Naive thymus-derived CD8-positive, alpha-beta T cell (primary cell): ENCODE measurements at regions not wholly inside any gene's neighbourhood (a gene's known extent, or its start where the extent isn't known, plus 50 kb on each side); places are given as distances from the start of the nearest gene placed in this dataset.

Experiments
- ATAC-seq, 2 donors: fragments of 150-1000 bp; cut with Tn5 transposase in 1 of 2; sonication (Bioruptor Pico), chemical (Tn5 transposase) in 1 of 2; 1 replicate in 1 of 2; 2 replicates in 1 of 2; pipeline ENCODE4 v1.10.0; 2021; ENCODE audit warnings: mild to moderate bottlenecking in 2 of 2, moderate library complexity in 2 of 2
- POLR2A ChIA-PET: fragments of 350-600 bp; sonication (Branson Sonifier 250); formaldehyde crosslinking; loops from one replicate; lab custom pipeline; 2021; ENCODE audit warnings: antibody characterized with exemption; lab: Charles Lee
- DNase-seq, 10 donors: peaks; one replicate each; pipeline versions ENCODE4 v3.0.0 to v3.0.0-alpha.2; 2020 to 2022
- H3K27ac Mint-ChIP-seq, 10 donors: one replicate each; pipeline ENCODE4 v1.8.0; 2020 to 2022; ENCODE audit warnings: mild to moderate bottlenecking in 10 of 10, mixed read lengths in 10 of 10, moderate library complexity in 4 of 10, inconsistent platforms in 1 of 10
- H3K27me3 Mint-ChIP-seq, 5 donors: one replicate each; pipeline ENCODE4 v1.8.0; 2021 to 2022; ENCODE audit warnings: mixed read lengths in 5 of 5
- H3K36me3 Mint-ChIP-seq, 3 donors: one replicate each; pipeline ENCODE4 v1.8.0; 2020 to 2022; ENCODE audit warnings: mixed read lengths in 3 of 3, mild to moderate bottlenecking in 2 of 3, inconsistent platforms in 1 of 3
- H3K4me1 Mint-ChIP-seq, 4 donors: one replicate each; pipeline ENCODE4 v1.8.0; 2021 to 2022; ENCODE audit warnings: mixed read lengths in 4 of 4
- H3K4me3 Mint-ChIP-seq, 10 donors: one replicate each; pipeline ENCODE4 v1.8.0; 2020 to 2022; ENCODE audit warnings: mild to moderate bottlenecking in 10 of 10, mixed read lengths in 10 of 10, moderate library complexity in 6 of 10, inconsistent platforms in 1 of 10
- H3K9me3 Mint-ChIP-seq, 9 donors: one replicate each; pipeline ENCODE4 v1.8.0; 2020 to 2022; ENCODE audit warnings: mixed read lengths in 9 of 9, mild to moderate bottlenecking in 3 of 9, inconsistent platforms in 1 of 9, moderate library complexity in 1 of 9

GRCh38 chr13:26908126-26908525 is 147.5 kb upstream of the GPR12 start:
- H3K36me3 Mint-ChIP-seq = no peaks in the 10 kb centered on the region
- POLR2A ChIA-PET = no interaction called here
- no peak for ATAC-seq
- peaks cover 0 to 2% (median 0%) of the 10 kb centered on the region in 9 donors for H3K9me3 Mint-ChIP-seq
- DNase-seq = no peak
- H3K4me3 Mint-ChIP-seq = no peak overlapping the region
- H3K27me3 Mint-ChIP-seq = peaks cover 15 to 39% (median 27%) of the 10 kb centered on the region in 5 donors
- no peak overlapping the region for H3K27ac Mint-ChIP-seq
- no peaks in the 10 kb centered on the region for H3K4me1 Mint-ChIP-seq

GRCh38 chr13:26899202-26899601 is 138.6 kb upstream of the GPR12 start:
- ATAC-seq = no peak
- Mint-ChIP-seq H3K36me3 (no peaks in the 10 kb centered on the region), H3K4me1 (no peaks in the 10 kb centered on the region), H3K4me3 (no peak overlapping the region), H3K9me3 (peaks cover 0 to 2% (median 0%) of the 10 kb centered on the region in 9 donors), H3K27me3 (peaks cover 9 to 63% (median 21%) of the 10 kb centered on the region in 5 donors), H3K27ac (no peak overlapping the region)
- DNase-seq = no peak
- POLR2A ChIA-PET = no interaction called here

- H3K9me3 Mint-ChIP-seq = no peaks in the 10 kb centered on the region
- H3K36me3 Mint-ChIP-seq = no peaks in the 10 kb centered on the region
- no peaks in the 10 kb centered on the region for H3K4me1 Mint-ChIP-seq
- H3K27me3 Mint-ChIP-seq = peaks cover 9 to 67% (median 21%) of the 10 kb centered on the region in 5 donors
- DNase-seq (no peak), ATAC-seq (no peak)
- no peak overlapping the region for H3K27ac Mint-ChIP-seq
- H3K4me3 Mint-ChIP-seq = no peak overlapping the region
- POLR2A ChIA-PET = no interaction called here
Observed at GRCh38 chr13:26897706-26898550, 137.3 kb upstream of the GPR12 start.

GRCh38 chr13:26896986-26897668 is 136.5 kb upstream of the GPR12 start:
- Mint-ChIP-seq H3K27ac (no peak overlapping the region), H3K4me3 (no peak overlapping the region), H3K4me1 (no peaks in the 10 kb centered on the region), H3K9me3 (no peaks in the 10 kb centered on the region), H3K36me3 (no peaks in the 10 kb centered on the region), H3K27me3 (peaks cover 9 to 67% (median 21%) of the 10 kb centered on the region in 5 donors)
- ATAC-seq = no peak
- POLR2A ChIA-PET = no interaction called here
- DNase-seq = no peak

GRCh38 chr13:26895808-26896466 is 135.4 kb upstream of the GPR12 start:
- Mint-ChIP-seq H3K27me3 (peaks cover 9 to 61% (median 20%) of the 10 kb centered on the region in 5 donors), H3K36me3 (no peaks in the 10 kb centered on the region), H3K9me3 (no peaks in the 10 kb centered on the region), H3K27ac (no peak overlapping the region), H3K4me3 (no peak overlapping the region), H3K4me1 (no peaks in the 10 kb centered on the region)
- POLR2A ChIA-PET = no interaction called here
- DNase-seq (no peak), ATAC-seq (no peak)

GRCh38 chr13:26895081-26895807 is 134.7 kb upstream of the GPR12 start:
- POLR2A ChIA-PET = no interaction called here

GRCh38 chr13:26888632-26889031 is 128.0 kb upstream of the GPR12 start:
- Mint-ChIP-seq H3K4me3 (no peak overlapping the region), H3K4me1 (no peaks in the 10 kb centered on the region), H3K36me3 (no peaks in the 10 kb centered on the region), H3K27ac (no peak overlapping the region), H3K9me3 (peaks cover 0 to 5% (median 0%) of the 10 kb centered on the region in 9 donors), H3K27me3 (peaks cover 0 to 22% (median 11%) of the 10 kb centered on the region in 5 donors)
- POLR2A ChIA-PET = no interaction called here
- ATAC-seq = no peak
- no peak for DNase-seq

More at GRCh38 chr13:26895081-26895807, 134.7 kb upstream of the GPR12 start:
- Mint-ChIP-seq H3K4me3 (no peak overlapping the region), H3K36me3 (no peaks in the 10 kb centered on the region), H3K27ac (no peak overlapping the region), H3K4me1 (no peaks in the 10 kb centered on the region), H3K9me3 (no peaks in the 10 kb centered on the region), H3K27me3 (peaks cover 8 to 55% (median 16%) of the 10 kb centered on the region in 5 donors)
- no peak for DNase-seq
- no peak for ATAC-seq

GRCh38 chr13:26887594-26887993 is 127.0 kb upstream of the GPR12 start:
- Mint-ChIP-seq H3K27ac (peak overlapping the region in 1 of 10 donors; percentile 11), H3K4me1 (no peaks in the 10 kb centered on the region), H3K27me3 (peaks cover 0 to 22% (median 11%) of the 10 kb centered on the region in 5 donors), H3K4me3 (no peak overlapping the region), H3K9me3 (peaks cover 0 to 5% (median 0%) of the 10 kb centered on the region in 9 donors), H3K36me3 (no peaks in the 10 kb centered on the region)
- ATAC-seq = no peak
- DNase-seq = no peak
- POLR2A ChIA-PET = no interaction called here

GRCh38 chr13:26883613-26884257 is 123.1 kb upstream of the GPR12 start:
- POLR2A ChIA-PET = no interaction called here
- Mint-ChIP-seq H3K27me3 (peaks cover 0 to 20% (median 16%) of the 10 kb centered on the region in 5 donors), H3K9me3 (peaks cover 0 to 5% (median 0%) of the 10 kb centered on the region in 9 donors), H3K27ac (no peak overlapping the region), H3K36me3 (peaks cover 0 to 3% (median 0%) of the 10 kb centered on the region in 3 donors), H3K4me3 (no peak overlapping the region), H3K4me1 (no peaks in the 10 kb centered on the region)
- no peak for DNase-seq
- ATAC-seq = no peak

GRCh38 chr13:26882731-26883130 is 122.1 kb upstream of the GPR12 start:
- POLR2A ChIA-PET = no interaction called here

GRCh38 chr13:26881154-26881553 is 120.6 kb upstream of the GPR12 start:
- ATAC-seq = no peak
- peaks cover 9 to 29% (median 15%) of the 10 kb centered on the region in 5 donors for H3K27me3 Mint-ChIP-seq
- no peaks in the 10 kb centered on the region for H3K4me1 Mint-ChIP-seq
- H3K9me3 Mint-ChIP-seq = peaks cover 3 to 26% (median 8%) of the 10 kb centered on the region in 9 donors
- H3K27ac Mint-ChIP-seq = no peak overlapping the region
- peaks cover 0 to 21% (median 0%) of the 10 kb centered on the region in 3 donors for H3K36me3 Mint-ChIP-seq
- H3K4me3 Mint-ChIP-seq = no peak overlapping the region
- no peak for DNase-seq
- POLR2A ChIA-PET = no interaction called here

More at GRCh38 chr13:26882731-26883130, 122.1 kb upstream of the GPR12 start:
- Mint-ChIP-seq H3K4me1 (no peaks in the 10 kb centered on the region), H3K27ac (no peak overlapping the region), H3K4me3 (no peak overlapping the region), H3K36me3 (peaks cover 0 to 6% (median 0%) of the 10 kb centered on the region in 3 donors), H3K9me3 (peaks cover 0 to 11% (median 3%) of the 10 kb centered on the region in 9 donors), H3K27me3 (peaks cover 7 to 22% (median 16%) of the 10 kb centered on the region in 5 donors)
- no peak for ATAC-seq
- no peak for DNase-seq

- peaks cover 5 to 27% (median 15%) of the 10 kb centered on the region in 5 donors for H3K27me3 Mint-ChIP-seq
- H3K36me3 Mint-ChIP-seq = peaks cover 0 to 24% (median 0%) of the 10 kb centered on the region in 3 donors
- H3K4me3 Mint-ChIP-seq = no peak overlapping the region
- H3K4me1 Mint-ChIP-seq = no peaks in the 10 kb centered on the region
- POLR2A ChIA-PET = no interaction called here
- peaks cover 3 to 31% (median 11%) of the 10 kb centered on the region in 9 donors for H3K9me3 Mint-ChIP-seq
- H3K27ac Mint-ChIP-seq = no peak overlapping the region
- DNase-seq = no peak
- no peak for ATAC-seq
Observed at GRCh38 chr13:26880735-26881134, 120.1 kb upstream of the GPR12 start.
